GM21825 (cell line): ENCODE measurements at regions not wholly inside any gene's neighbourhood (a gene's known extent, or its start where the extent isn't known, plus 50 kb on each side); places are given as distances from the start of the nearest gene placed in this dataset.

ENCODE experiments used
- ATAC-seq: cut with Tn5 transposase; IDR thresholded peaks from one replicate; pipeline ENCODE4 v1.9.1; 2021; ENCODE audit warnings: mild to moderate bottlenecking, moderate library complexity; ENCODE audit not compliant: unreplicated experiment

- ATAC-seq, result no peak
Measured at GRCh38 chr18:40860189-40860588, 1094.8 kb upstream of the PIK3C3 start.

GRCh38 chr18:40855661-40856060 is 1099.4 kb upstream of the PIK3C3 start:
- no peak for ATAC-seq

GRCh38 chr18:40852406-40852805 is 1102.6 kb upstream of the PIK3C3 start:
- ATAC-seq, result no peak

- ATAC-seq, result no peak
Measured at GRCh38 chr18:40851014-40851429, 1104.0 kb upstream of the PIK3C3 start.

GRCh38 chr18:40849886-40850285 is 1105.1 kb upstream of the PIK3C3 start:
- ATAC-seq, result no peak

GRCh38 chr18:40841467-40841866 is 1113.6 kb upstream of the PIK3C3 start:
- no peak for ATAC-seq

GRCh38 chr18:40841063-40841462 is 1114.0 kb upstream of the PIK3C3 start:
- ATAC-seq, result no peak

- no peak for ATAC-seq
Measured at GRCh38 chr18:40832362-40832761, 1122.7 kb upstream of the PIK3C3 start.

GRCh38 chr18:40824291-40824690 is 1130.7 kb upstream of the PIK3C3 start:
- no peak for ATAC-seq

- ATAC-seq, result no peak
Measured at GRCh38 chr18:40821596-40822243, 1133.3 kb upstream of the PIK3C3 start.

GRCh38 chr18:40812981-40813515 is 1142.0 kb upstream of the PIK3C3 start:
- no peak for ATAC-seq

- ATAC-seq, result no peak
Measured at GRCh38 chr18:40810372-40810771, 1144.7 kb upstream of the PIK3C3 start.

GRCh38 chr18:40789286-40789685 is 1165.7 kb upstream of the PIK3C3 start:
- no peak for ATAC-seq

- no peak for ATAC-seq
Measured at GRCh38 chr18:40782453-40783130, 1172.4 kb upstream of the PIK3C3 start.

GRCh38 chr18:40769786-40770185 is 1185.2 kb upstream of the PIK3C3 start:
- no peak for ATAC-seq

- no peak for ATAC-seq
Measured at GRCh38 chr18:40760251-40760650, 1194.8 kb upstream of the PIK3C3 start.

GRCh38 chr18:40754477-40754876 is 1200.6 kb upstream of the PIK3C3 start:
- ATAC-seq, result no peak

- ATAC-seq, result no peak
Measured at GRCh38 chr18:40752316-40752715, 1202.7 kb upstream of the PIK3C3 start.

- ATAC-seq, result no peak
Measured at GRCh38 chr18:40751186-40751585, 1203.8 kb upstream of the PIK3C3 start.

GRCh38 chr18:40739029-40739428 is 1216.0 kb upstream of the PIK3C3 start:
- no peak for ATAC-seq

- no peak for ATAC-seq
Measured at GRCh38 chr18:40738321-40738880, 1216.6 kb upstream of the PIK3C3 start.

- ATAC-seq, result no peak
Measured at GRCh38 chr18:40708726-40709125, 1246.3 kb upstream of the PIK3C3 start.
